Glutamatergic neuron (in vitro differentiated cells): ENCODE measurements at regions not wholly inside any gene's neighbourhood (a gene's known extent, or its start where the extent isn't known, plus 50 kb on each side); places are given as distances from the start of the nearest gene placed in this dataset.

ENCODE experiments used
- DNase-seq: peaks from one replicate; pipeline ENCODE4 v3.0.0; 2022
- H3K27ac Mint-ChIP-seq: one replicate; pipeline ENCODE4 v1.8.0; 2020; ENCODE audit warnings: mild to moderate bottlenecking, mixed read lengths, inconsistent platforms; ENCODE audit not compliant: unreplicated experiment
- H3K27me3 Mint-ChIP-seq: one replicate; pipeline ENCODE4 v1.8.0; 2020; ENCODE audit warnings: mild to moderate bottlenecking, moderate library complexity, mixed read lengths, inconsistent platforms; ENCODE audit not compliant: unreplicated experiment
- H3K36me3 Mint-ChIP-seq: one replicate; pipeline ENCODE4 v1.8.0; 2020; ENCODE audit warnings: mild to moderate bottlenecking, mixed read lengths, inconsistent platforms; ENCODE audit not compliant: unreplicated experiment
- H3K4me1 Mint-ChIP-seq: one replicate; pipeline ENCODE4 v1.8.0; 2020; ENCODE audit warnings: mild to moderate bottlenecking, low read depth, mixed read lengths, inconsistent platforms; ENCODE audit not compliant: unreplicated experiment
- H3K4me3 Mint-ChIP-seq: one replicate; pipeline ENCODE4 v1.8.0; 2020; ENCODE audit warnings: mild to moderate bottlenecking, mixed read lengths, inconsistent platforms; ENCODE audit not compliant: unreplicated experiment
- H3K9me3 Mint-ChIP-seq: one replicate; pipeline ENCODE4 v1.8.0; 2020; ENCODE audit warnings: mild to moderate bottlenecking, moderate library complexity, mixed read lengths, inconsistent platforms; ENCODE audit not compliant: unreplicated experiment
- CTCF ChIP-seq: fragments of 200-600 bp; sonication (generic); IDR thresholded peaks from one replicate; pipeline ENCODE4 v1.5.0; 2021; ENCODE audit not compliant: partially characterized antibody, unreplicated experiment

DNA sequence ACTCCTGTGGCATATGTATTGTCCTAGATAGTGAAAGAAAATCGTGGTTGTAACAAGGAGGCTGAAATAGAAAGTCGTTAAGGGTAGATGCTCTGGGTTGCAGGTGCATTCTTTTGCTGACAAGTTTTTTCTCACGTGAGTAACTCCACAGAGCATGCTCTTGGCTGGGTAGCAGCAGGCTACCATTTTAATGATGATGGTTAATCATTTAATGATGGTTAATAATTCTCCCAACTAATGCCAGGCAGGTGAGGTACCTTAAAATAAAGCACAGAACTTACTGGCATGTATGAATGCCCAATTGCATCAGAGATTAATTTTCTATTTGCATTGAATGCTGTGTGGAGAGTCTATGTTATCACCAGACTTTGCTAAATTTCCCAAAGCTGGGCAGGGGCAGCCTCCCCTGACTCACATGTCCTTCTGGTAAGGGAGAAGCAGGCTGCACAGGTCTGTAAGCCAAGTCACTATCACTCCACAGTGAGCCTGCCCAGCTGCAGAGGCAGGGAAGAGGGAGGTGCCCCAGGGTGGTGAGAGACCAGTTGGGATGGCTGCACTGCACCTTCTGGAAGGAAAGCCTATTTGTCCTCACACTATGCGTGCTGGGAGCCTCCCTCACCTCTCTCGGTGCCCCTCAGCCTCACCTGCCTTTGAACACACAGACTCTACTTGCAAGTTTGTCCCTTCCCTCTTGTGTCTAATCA lies 287.0 kb upstream of the IGFBP3 start:
- no peak for DNase-seq
- Mint-ChIP-seq H3K27me3 (no peaks in the 10 kb centered on the region), H3K4me1 (no peaks in the 10 kb centered on the region), H3K4me3 (no peak overlapping the region), H3K27ac (no peak overlapping the region), H3K9me3 (peaks cover 4% of the 10 kb centered on the region), H3K36me3 (no peaks in the 10 kb centered on the region)
- TF ChIP-seq CTCF: no peak

DNA sequence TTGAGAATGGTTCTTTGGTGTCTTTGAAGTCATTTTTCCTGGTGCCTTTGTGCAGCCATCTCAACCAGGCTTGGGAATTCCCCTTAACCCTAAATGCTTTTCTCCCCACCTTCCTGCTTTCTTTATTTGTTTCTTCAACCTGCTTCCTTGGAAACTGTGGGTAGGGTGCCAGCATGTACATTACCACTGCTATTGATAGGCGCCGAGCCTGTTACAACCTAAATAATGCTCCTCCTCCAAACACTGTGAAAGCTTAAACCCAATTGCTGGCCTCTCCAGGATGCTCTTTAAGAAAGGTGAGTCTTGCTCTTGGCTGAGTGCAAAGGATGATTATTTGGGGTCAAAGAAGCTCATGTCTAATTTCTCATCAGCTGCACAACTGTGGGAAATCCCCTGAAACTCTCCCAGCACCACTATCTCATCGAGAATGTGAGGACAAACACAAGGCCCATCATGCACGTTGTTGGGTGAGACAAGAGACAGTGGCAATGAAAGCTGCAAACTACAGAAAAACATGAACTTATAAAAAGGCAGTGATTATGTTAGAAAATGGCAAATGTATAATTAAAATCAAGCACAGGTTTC lies 285.5 kb upstream of the IGFBP3 start:
- Mint-ChIP-seq H3K4me3 (no peak overlapping the region), H3K9me3 (peaks cover 2% of the 10 kb centered on the region), H3K27ac (no peak overlapping the region), H3K4me1 (no peaks in the 10 kb centered on the region), H3K36me3 (no peaks in the 10 kb centered on the region), H3K27me3 (no peaks in the 10 kb centered on the region)
- DNase-seq: no peak
- no peak for TF ChIP-seq CTCF

DNA sequence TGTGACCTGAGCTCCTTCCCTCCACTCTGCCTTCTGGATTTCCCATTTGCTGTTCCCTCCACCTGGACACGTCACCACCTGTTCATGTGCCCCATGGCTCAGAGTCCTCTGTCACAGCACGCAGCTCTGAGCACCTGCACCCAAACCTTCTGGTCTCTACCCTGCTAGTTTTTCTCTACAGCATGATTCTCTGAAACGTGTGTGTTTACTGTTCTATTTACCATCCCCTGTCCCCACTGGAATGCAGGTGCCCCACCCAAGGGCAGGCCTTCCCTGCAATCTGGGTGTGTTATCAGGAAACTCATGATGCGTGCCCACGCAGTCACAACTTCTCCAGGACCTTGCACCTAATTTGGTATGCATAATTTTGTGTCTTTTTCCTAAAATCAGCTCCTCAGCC lies 284.4 kb upstream of the IGFBP3 start:
- Mint-ChIP-seq H3K36me3 (no peaks in the 10 kb centered on the region), H3K27me3 (no peaks in the 10 kb centered on the region), H3K9me3 (peaks cover 2% of the 10 kb centered on the region), H3K4me3 (no peak overlapping the region), H3K4me1 (no peaks in the 10 kb centered on the region), H3K27ac (no peak overlapping the region)
- no peak for TF ChIP-seq CTCF
- no peak for DNase-seq

GRCh38 chr7:46203926-46204325 lies 282.9 kb upstream of the IGFBP3 start:
- H3K9me3 Mint-ChIP-seq: no peaks in the 10 kb centered on the region
- TF ChIP-seq CTCF: no peak
- H3K27ac Mint-ChIP-seq: no peak overlapping the region

GRCh38 chr7:46202379-46202778 lies 281.3 kb upstream of the IGFBP3 start:
- DNase-seq: no peak
- Mint-ChIP-seq H3K36me3 (no peaks in the 10 kb centered on the region), H3K27me3 (no peaks in the 10 kb centered on the region), H3K9me3 (no peaks in the 10 kb centered on the region), H3K4me3 (no peak overlapping the region), H3K4me1 (no peaks in the 10 kb centered on the region), H3K27ac (no peak overlapping the region)
- no peak for TF ChIP-seq CTCF

More at GRCh38 chr7:46203926-46204325, 282.9 kb upstream of the IGFBP3 start:
- no peaks in the 10 kb centered on the region for H3K4me1 Mint-ChIP-seq
- no peaks in the 10 kb centered on the region for H3K36me3 Mint-ChIP-seq
- no peak for DNase-seq
- no peaks in the 10 kb centered on the region for H3K27me3 Mint-ChIP-seq
- H3K4me3 Mint-ChIP-seq: no peak overlapping the region
